ENCODE measurements at regions not wholly inside any gene's neighbourhood (a gene's known extent, or its start where the extent isn't known, plus 50 kb on each side); places are given as distances from the start of the nearest gene placed in this dataset.
"Not testable (repeated sequence)": the region's sequence is repeated elsewhere in the genome, so short reads cannot be mapped to it uniquely, and the experiment has no call there.

GRCh38 chr6:79398617-79399016, 138.6 kb downstream of the LCA5 start:
- intact Hi-C loops (cut with DNase I); ATAC-seq; DNase-seq: not testable (repeated sequence)

- no peak for DNase-seq
- intact Hi-C loops (cut with DNase I), result no loop called here
- ATAC-seq, result no peak
Measured at GRCh38 chr6:79396625-79397024, 140.6 kb downstream of the LCA5 start.

GRCh38 chr6:79394690-79395089, 142.5 kb downstream of the LCA5 start:
- no peak for DNase-seq
- intact Hi-C loops (cut with DNase I), result no loop called here
- ATAC-seq, result peak in 1 of 2 donors; percentile 63

DNA sequence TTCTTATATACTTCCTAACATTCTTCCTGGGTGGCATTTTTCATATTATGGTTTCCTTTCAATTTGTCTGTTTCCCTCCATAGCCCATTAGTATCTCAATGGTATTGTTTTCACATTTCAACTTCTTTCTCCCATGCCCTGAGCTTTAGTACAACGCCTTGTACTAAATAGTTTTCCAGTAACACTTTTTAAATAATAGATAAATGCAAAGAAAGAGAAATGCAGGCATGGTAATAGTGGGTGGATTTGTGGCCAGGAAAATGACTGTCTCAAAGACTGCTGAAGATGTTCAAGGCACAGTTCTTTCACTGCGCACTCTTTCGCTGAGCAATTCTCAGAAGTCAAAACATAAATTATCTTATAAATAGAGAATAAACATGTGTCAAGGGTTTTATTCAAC, 145.1 kb downstream of the LCA5 start:
- intact Hi-C loops (cut with DNase I), result no loop called here
- ATAC-seq (no peak), DNase-seq (no peak)

- ATAC-seq, result no peak
- intact Hi-C loops (cut with DNase I), result no loop called here
- no peak for DNase-seq
Measured at GRCh38 chr6:79391480-79391879, 145.8 kb downstream of the LCA5 start.

- ATAC-seq (peak in 1 of 2 donors; percentile 43), DNase-seq (no peak)
- intact Hi-C loops (cut with DNase I), result no loop called here
Measured at GRCh38 chr6:79385893-79386292, 151.3 kb downstream of the LCA5 start.

GRCh38 chr6:79385333-79385732, 150.9 kb upstream of the HMGN3 start:
- ATAC-seq (peak in 1 of 2 donors; percentile 58), DNase-seq (no peak)
- intact Hi-C loops (cut with DNase I), result no loop called here

- intact Hi-C loops (cut with DNase I), result no loop called here
- DNase-seq (no peak), ATAC-seq (peak in 1 of 2 donors; percentile 93)
Measured at GRCh38 chr6:79384845-79385244, 150.4 kb upstream of the HMGN3 start.

- DNase-seq (no peak), ATAC-seq (no peak)
- intact Hi-C loops (cut with DNase I), result no loop called here
Measured at GRCh38 chr6:79378957-79379356, 144.5 kb upstream of the HMGN3 start.

DNA sequence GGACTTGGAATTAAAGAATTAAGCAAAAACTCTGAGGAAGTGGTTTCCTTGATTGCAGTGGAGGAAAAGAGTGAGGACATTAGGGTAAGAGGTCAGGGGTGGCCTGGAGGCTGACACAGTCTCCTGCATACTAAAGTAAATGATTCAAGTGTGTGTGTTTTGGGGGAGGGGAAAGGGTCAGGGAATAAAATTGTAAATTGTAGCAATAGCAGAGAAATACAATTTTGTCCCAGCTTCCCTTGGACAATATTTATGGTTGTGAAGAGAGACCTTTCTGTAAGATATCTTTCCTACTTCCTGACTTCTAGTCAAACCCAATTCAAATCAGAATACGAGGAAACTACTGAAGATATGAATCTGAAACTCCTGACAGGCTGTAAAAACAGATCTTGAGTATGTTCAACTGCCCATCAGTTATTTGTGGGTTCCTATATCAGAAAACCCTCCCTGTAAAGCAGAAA, 143.4 kb upstream of the HMGN3 start:
- ATAC-seq (peak in 1 of 2 donors; percentile 44), DNase-seq (peak; percentile 26)
- intact Hi-C loops (cut with DNase I), result no loop called here

DNA sequence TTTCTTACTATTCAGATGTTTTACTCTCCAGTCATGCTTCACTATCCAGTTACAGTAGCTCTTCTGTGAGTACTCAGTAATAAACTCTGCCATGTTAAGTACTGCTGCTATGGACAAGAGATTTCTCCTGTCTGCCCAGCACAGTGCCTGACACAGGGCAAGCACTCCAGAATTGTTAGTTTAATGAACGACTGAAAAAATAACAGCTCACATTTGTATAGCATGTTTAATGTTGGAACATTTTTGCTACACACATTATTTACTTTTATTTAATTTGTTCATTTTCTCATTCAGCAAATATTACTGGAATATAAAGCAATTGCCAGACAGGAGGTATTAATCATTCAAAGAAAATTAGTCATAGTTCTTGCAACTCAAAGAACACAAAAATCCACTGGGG, 142.6 kb upstream of the HMGN3 start:
- ATAC-seq (peak in 1 of 2 donors; percentile 37), DNase-seq (no peak)
- intact Hi-C loops (cut with DNase I), result no loop called here

DNA sequence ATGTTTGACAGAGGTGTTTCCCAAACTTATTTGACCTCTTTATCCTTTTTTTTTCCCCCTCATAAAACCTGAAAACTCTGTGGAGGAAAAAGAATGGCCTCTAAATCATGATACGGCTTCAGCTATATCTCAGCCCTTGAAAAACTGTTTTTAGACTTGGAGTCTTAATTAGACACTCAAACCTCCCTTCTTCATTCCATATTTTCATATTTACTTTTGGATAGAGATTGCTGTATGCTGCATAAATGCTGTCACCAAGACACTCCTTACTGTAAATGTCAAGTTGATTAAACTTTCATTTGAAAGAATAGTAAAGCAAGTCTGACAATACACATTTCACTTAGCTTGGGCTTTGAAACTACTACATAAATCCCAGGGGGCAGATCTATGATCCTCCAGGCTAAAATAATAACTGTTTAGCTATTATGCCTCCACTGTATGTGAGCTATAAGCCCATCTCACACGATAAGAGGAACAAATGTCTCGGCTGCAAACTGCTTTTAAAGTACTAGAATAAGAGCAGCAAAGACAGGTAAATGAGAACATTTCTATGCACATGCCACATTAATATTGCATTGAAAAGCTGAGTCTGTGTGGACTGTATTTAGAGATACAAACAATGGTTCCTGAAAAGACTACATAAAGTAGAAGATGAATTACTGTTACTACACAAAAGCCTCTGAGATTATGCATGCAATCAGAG, 141.3 kb upstream of the HMGN3 start:
- DNase-seq, result no peak
- intact Hi-C loops (cut with DNase I), result no loop called here
- no peak for ATAC-seq

- intact Hi-C loops (cut with DNase I), result no loop called here
- DNase-seq (no peak), ATAC-seq (no peak)
Measured at GRCh38 chr6:79374308-79374707, 139.8 kb upstream of the HMGN3 start.

GRCh38 chr6:79373880-79374279, 139.4 kb upstream of the HMGN3 start:
- no peak for ATAC-seq
- no peak for DNase-seq
- intact Hi-C loops (cut with DNase I), result no loop called here

GRCh38 chr6:79373246-79373645, 138.8 kb upstream of the HMGN3 start:
- intact Hi-C loops (cut with DNase I), result no loop called here
- ATAC-seq, result no peak
- DNase-seq, result no peak

DNA sequence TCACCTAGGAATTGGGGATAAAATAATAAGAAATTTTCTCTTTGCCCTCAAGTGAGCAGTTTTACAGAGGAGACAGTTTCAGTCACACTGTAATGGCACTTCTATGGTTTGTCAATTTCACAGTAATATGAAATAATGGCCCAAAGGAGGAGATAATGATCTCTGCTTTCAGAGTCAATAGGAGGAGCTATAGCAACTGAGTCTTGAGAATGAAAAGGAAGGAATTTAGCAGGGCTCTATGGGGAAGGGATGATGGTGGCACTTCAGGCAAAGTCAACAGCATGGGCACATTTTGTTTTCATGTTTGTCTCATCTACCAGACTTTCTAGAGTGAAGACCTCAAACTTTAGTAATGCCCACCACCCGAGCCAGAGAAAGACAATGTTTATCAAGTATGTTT, 138.3 kb upstream of the HMGN3 start:
- DNase-seq, result no peak
- ATAC-seq, result no peak
- intact Hi-C loops (cut with DNase I), result no loop called here

DNA sequence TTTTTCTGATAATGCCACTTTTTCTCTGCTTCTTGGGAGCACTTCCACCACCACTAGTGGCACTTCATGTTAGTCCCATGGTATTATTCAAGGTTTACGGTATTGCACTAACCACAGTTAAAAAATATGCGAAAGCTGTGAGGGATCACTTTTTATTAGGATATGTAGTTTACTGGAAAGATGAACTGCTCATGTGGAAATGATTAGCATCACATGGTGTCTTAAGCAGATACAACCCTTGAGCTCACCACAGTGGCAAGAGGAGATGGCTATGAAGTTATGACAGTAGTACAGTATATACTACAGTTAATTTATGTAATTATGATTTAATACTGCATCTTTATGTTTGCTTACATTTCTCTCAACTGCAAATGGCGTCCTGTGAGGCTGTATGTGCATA, 134.5 kb upstream of the HMGN3 start:
- intact Hi-C loops (cut with DNase I), result no loop called here
- ATAC-seq (no peak), DNase-seq (no peak)

GRCh38 chr6:79363441-79363840, 129.0 kb upstream of the HMGN3 start:
- intact Hi-C loops (cut with DNase I); ATAC-seq; DNase-seq: not testable (repeated sequence)

DNA sequence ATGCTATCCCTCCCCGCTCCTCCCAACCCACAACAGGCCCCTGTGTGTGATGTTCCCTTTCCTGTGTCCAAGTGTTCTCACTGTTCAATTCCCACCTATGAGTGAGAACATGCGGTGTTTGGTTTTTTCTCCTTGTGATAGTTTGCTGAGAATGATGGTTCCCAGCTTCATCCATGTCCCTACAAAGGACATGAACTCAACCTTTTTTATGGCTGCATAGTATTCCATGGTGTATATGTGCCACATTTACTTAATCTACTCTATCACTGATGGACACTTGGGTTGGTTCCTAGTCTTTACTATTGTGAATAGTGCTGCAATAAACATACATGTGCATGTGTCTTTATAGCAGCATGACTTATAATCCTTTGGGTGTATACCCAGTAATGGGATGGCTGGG, 126.6 kb upstream of the HMGN3 start:
- DNase-seq; intact Hi-C loops (cut with DNase I); ATAC-seq: not testable (repeated sequence)

DNA sequence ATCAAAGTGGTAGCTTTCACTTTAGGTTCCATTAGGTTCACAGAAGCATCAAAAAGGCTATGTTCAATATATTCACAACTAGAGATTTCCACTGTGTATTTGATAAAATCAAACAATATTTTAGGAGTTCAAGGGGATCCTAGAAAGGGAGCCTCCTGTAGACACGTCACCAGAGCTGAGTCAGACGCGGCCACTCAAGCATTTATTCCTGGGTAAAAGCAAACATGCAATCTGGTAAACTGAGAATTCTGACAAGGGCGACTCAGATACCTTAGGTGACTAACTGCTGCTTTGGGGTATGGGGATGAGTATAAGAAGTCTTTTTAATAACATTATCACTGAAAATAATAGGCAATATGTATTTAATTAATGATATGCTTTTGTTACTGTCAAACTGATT, 118.7 kb upstream of the HMGN3 start:
- intact Hi-C loops (cut with DNase I), result no loop called here
- no peak for DNase-seq
- no peak for ATAC-seq

GRCh38 chr6:79338493-79338892, 104.0 kb upstream of the HMGN3 start:
- intact Hi-C loops (cut with DNase I), result no loop called here
- DNase-seq, result no peak
- no peak for ATAC-seq
